ENCODE measurements at regions not wholly inside any gene's neighbourhood (a gene's known extent, or its start where the extent isn't known, plus 50 kb on each side); places are given as distances from the start of the nearest gene placed in this dataset.

- TF ChIP-seq CTCF (IDR thresholded peaks at IDR 0.05): no peak
- DNase-seq (ENCODE audit: low spot score): no peak
- H3K27ac ChIP-seq: no peak overlapping the region
- H3K4me3 ChIP-seq: no peak overlapping the region
Measured at GRCh38 chr9:135249191-135249590, 161.7 kb downstream of the OLFM1 start.

GRCh38 chr9:135249711-135250110 is 162.2 kb downstream of the OLFM1 start:
- no peak for DNase-seq (ENCODE audit: low spot score)
- Histone ChIP-seq H3K4me3 (no peak overlapping the region), H3K27ac (no peak overlapping the region)
- TF ChIP-seq CTCF (IDR thresholded peaks at IDR 0.05): no peak

- no peak for DNase-seq (ENCODE audit: low spot score)
- H3K27ac ChIP-seq: no peak overlapping the region
- no peak overlapping the region for H3K4me3 ChIP-seq
- TF ChIP-seq CTCF (IDR thresholded peaks at IDR 0.05): no peak
Measured at GRCh38 chr9:135251331-135251761, 163.9 kb downstream of the OLFM1 start.

- DNase-seq (ENCODE audit: low spot score): no peak
- no peak for TF ChIP-seq CTCF (IDR thresholded peaks at IDR 0.05)
- no peak overlapping the region for H3K4me3 ChIP-seq
- H3K27ac ChIP-seq: no peak overlapping the region
Measured at GRCh38 chr9:135251996-135252760, 164.7 kb downstream of the OLFM1 start.

GRCh38 chr9:135252980-135253304 is 165.5 kb downstream of the OLFM1 start:
- H3K4me3 ChIP-seq: no peak overlapping the region
- TF ChIP-seq CTCF (IDR thresholded peaks at IDR 0.05): no peak
- H3K27ac ChIP-seq: no peak overlapping the region
- no peak for DNase-seq (ENCODE audit: low spot score)

- Histone ChIP-seq H3K4me3 (no peak overlapping the region), H3K27ac (no peak overlapping the region)
- DNase-seq (ENCODE audit: low spot score): no peak
- no peak for TF ChIP-seq CTCF (IDR thresholded peaks at IDR 0.05)
Measured at GRCh38 chr9:135253305-135254004, 166.0 kb downstream of the OLFM1 start.

Measured in coronary artery (tissue), 2 donors.